Esophagus muscularis mucosa (tissue), 4 donors: ENCODE measurements at regions not wholly inside any gene's neighbourhood (a gene's known extent, or its start where the extent isn't known, plus 50 kb on each side); places are given as distances from the start of the nearest gene placed in this dataset.

Experiments
- CTCF ChIP-seq, 3 experiments: fragments of 200-600 bp in 2 of 3; fragments of 450-650 bp in 1 of 3; sonication (generic) in 2 of 3; IDR thresholded peaks; one replicate each; pipeline ENCODE4 v1.5.1; 2017 to 2019; ENCODE audit warnings: antibody characterized with exemption in 3 of 3, mild to moderate bottlenecking in 2 of 3, moderate library complexity in 1 of 3
- EP300 ChIP-seq: sonication (generic); formaldehyde crosslinking; IDR thresholded peaks from one replicate; pipeline ENCODE4 v1.6.1; 2017; ENCODE audit warnings: antibody characterized with exemption
- POLR2A ChIP-seq: fragments of 450-650 bp; IDR thresholded peaks from one replicate; pipeline ENCODE4 v1.6.1; 2017; ENCODE audit warnings: antibody characterized with exemption, moderate library complexity, mild to moderate bottlenecking, low read depth
- POLR2AphosphoS5 ChIP-seq, 2 donors: sonication (generic); formaldehyde crosslinking; IDR thresholded peaks; one replicate each; pipeline ENCODE4 v1.6.1; 2017; ENCODE audit warnings: antibody characterized with exemption in 2 of 2

DNA sequence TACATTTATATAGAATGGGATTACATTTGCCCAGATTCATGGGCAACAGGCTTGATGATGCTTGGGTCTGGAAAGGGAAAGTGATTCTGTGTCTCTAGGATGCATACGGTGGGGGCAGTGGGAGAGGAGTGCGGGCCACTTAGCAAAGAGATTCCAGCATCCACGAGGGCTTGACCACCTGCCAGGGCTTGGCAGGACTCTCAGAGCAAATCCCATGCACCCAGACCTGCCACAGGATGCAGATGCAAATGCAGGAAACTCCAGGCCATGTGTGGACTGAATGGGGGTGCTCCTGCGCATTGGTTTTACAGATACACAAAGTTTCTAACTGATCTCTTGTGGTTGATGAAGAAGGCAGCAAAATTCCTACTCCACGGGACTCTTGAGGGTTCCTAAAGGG, 334.7 kb downstream of the CYRIA start:
- TF ChIP-seq EP300, result no peak
- TF ChIP-seq CTCF (IDR thresholded peaks at IDR 0.05), result no peak
- no peak for TF ChIP-seq POLR2AphosphoS5 (IDR thresholded peaks at IDR 0.05)
- TF ChIP-seq POLR2A, result no peak
